ENCODE measurements at regions not wholly inside any gene's neighbourhood (a gene's known extent, or its start where the extent isn't known, plus 50 kb on each side); places are given as distances from the start of the nearest gene placed in this dataset.

GRCh38 chr6:148044261-148044751 is 298.3 kb upstream of the SASH1 start:
- Histone ChIP-seq H3K4me3 (ENCODE audit: low read depth, low read length) (no peak overlapping the region), H3K4me1 (no peaks in the 10 kb centered on the region), H3K27me3 (no peaks in the 10 kb centered on the region), H3K36me3 (no peaks in the 10 kb centered on the region), H3K9me3 (no peaks in the 10 kb centered on the region)
- DNase-seq = no peak
- TF ChIP-seq CTCF (IDR thresholded peaks at IDR 0.05; ENCODE audit: low read depth, low read length) = no peak

GRCh38 chr6:148044921-148045320 is 297.7 kb upstream of the SASH1 start:
- Histone ChIP-seq H3K9me3 (no peaks in the 10 kb centered on the region), H3K27me3 (no peaks in the 10 kb centered on the region), H3K4me3 (ENCODE audit: low read depth, low read length) (no peak overlapping the region), H3K4me1 (no peaks in the 10 kb centered on the region), H3K36me3 (no peaks in the 10 kb centered on the region)
- DNase-seq = no peak
- TF ChIP-seq CTCF (IDR thresholded peaks at IDR 0.05; ENCODE audit: low read depth, low read length) = no peak

GRCh38 chr6:148053209-148053608 is 289.4 kb upstream of the SASH1 start:
- no peaks in the 10 kb centered on the region for H3K4me1 ChIP-seq
- H3K9me3 ChIP-seq = 0 out of 2 replicates have a peak, but pooled peaks cover 2% of the 10 kb centered on the region
- no peak for TF ChIP-seq CTCF (IDR thresholded peaks at IDR 0.05; ENCODE audit: low read depth, low read length)
- no peak overlapping the region for H3K4me3 ChIP-seq (ENCODE audit: low read depth, low read length)
- H3K27me3 ChIP-seq = no peaks in the 10 kb centered on the region
- DNase-seq = no peak
- H3K36me3 ChIP-seq = no peaks in the 10 kb centered on the region

- no peaks in the 10 kb centered on the region for H3K27me3 ChIP-seq
- no peak for DNase-seq
- H3K4me1 ChIP-seq = no peaks in the 10 kb centered on the region
- H3K36me3 ChIP-seq = no peaks in the 10 kb centered on the region
- H3K4me3 ChIP-seq (ENCODE audit: low read depth, low read length) = no peak overlapping the region
- TF ChIP-seq CTCF (IDR thresholded peaks at IDR 0.05; ENCODE audit: low read depth, low read length) = no peak
- 0 out of 2 replicates have a peak, but pooled peaks cover 2% of the 10 kb centered on the region for H3K9me3 ChIP-seq
Observed at GRCh38 chr6:148053796-148054195, 288.8 kb upstream of the SASH1 start.

- DNase-seq = no peak
- Histone ChIP-seq H3K27me3 (no peaks in the 10 kb centered on the region), H3K4me3 (ENCODE audit: low read depth, low read length) (no peak overlapping the region), H3K36me3 (no peaks in the 10 kb centered on the region), H3K4me1 (no peaks in the 10 kb centered on the region), H3K9me3 (0 out of 2 replicates have a peak, but pooled peaks cover 2% of the 10 kb centered on the region)
- TF ChIP-seq CTCF (IDR thresholded peaks at IDR 0.05; ENCODE audit: low read depth, low read length) = no peak
Observed at GRCh38 chr6:148054219-148054618, 288.4 kb upstream of the SASH1 start.

- Histone ChIP-seq H3K27me3 (no peaks in the 10 kb centered on the region), H3K9me3 (0 out of 2 replicates have a peak, but pooled peaks cover 2% of the 10 kb centered on the region), H3K36me3 (no peaks in the 10 kb centered on the region), H3K4me1 (no peaks in the 10 kb centered on the region), H3K4me3 (ENCODE audit: low read depth, low read length) (no peak overlapping the region)
- DNase-seq = no peak
- TF ChIP-seq CTCF (IDR thresholded peaks at IDR 0.05; ENCODE audit: low read depth, low read length) = no peak
Observed at GRCh38 chr6:148055419-148055818, 287.2 kb upstream of the SASH1 start.

Data from BE2C (cell line).